ENCODE measurements at regions not wholly inside any gene's neighbourhood (a gene's known extent, or its start where the extent isn't known, plus 50 kb on each side); places are given as distances from the start of the nearest gene placed in this dataset.

DNA sequence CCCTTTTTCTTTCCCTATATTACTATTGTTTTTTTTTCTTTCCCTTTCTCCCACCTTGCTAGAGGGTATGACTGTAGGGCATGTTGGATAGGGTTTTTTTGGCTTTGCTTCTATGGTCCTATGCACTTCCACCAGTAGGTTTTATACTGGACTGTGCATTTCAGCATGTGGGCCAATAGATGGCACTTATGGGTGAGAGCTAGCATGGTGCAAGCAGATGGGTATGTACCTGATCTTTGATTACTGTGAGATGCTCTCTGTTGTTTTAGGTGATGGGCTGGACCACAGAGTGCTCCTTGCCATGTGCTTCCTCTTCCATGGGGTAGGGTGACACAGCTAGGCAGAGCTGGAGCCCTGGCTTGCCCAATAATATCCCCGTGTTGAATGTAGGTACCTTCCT lies 128.5 kb upstream of the CHD6 start:
- Histone ChIP-seq H3K4me3 (replicated peaks; ENCODE audit: insufficient read depth, low read length) (no peak overlapping the region), H3K27ac (replicated peaks) (no peak overlapping the region), H3K27me3 (ENCODE audit: insufficient read depth, poor library complexity, severe bottlenecking) (peaks cover 3% of the 10 kb centered on the region)
- TF ChIP-seq, protein P1, sequence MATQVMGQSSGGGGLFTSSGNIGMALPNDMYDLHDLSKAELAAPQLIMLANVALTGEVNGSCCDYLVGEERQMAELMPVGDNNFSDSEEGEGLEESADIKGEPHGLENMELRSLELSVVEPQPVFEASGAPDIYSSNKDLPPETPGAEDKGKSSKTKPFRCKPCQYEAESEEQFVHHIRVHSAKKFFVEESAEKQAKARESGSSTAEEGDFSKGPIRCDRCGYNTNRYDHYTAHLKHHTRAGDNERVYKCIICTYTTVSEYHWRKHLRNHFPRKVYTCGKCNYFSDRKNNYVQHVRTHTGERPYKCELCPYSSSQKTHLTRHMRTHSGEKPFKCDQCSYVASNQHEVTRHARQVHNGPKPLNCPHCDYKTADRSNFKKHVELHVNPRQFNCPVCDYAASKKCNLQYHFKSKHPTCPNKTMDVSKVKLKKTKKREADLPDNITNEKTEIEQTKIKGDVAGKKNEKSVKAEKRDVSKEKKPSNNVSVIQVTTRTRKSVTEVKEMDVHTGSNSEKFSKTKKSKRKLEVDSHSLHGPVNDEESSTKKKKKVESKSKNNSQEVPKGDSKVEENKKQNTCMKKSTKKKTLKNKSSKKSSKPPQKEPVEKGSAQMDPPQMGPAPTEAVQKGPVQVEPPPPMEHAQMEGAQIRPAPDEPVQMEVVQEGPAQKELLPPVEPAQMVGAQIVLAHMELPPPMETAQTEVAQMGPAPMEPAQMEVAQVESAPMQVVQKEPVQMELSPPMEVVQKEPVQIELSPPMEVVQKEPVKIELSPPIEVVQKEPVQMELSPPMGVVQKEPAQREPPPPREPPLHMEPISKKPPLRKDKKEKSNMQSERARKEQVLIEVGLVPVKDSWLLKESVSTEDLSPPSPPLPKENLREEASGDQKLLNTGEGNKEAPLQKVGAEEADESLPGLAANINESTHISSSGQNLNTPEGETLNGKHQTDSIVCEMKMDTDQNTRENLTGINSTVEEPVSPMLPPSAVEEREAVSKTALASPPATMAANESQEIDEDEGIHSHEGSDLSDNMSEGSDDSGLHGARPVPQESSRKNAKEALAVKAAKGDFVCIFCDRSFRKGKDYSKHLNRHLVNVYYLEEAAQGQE (IDR thresholded peaks at IDR 0.05; ENCODE audit: insufficient replicate concordance, low read depth): no peak
- TF ChIP-seq GABPA (IDR thresholded peaks at IDR 0.05; ENCODE audit: low read depth): no peak
- TF ChIP-seq, protein P2, sequence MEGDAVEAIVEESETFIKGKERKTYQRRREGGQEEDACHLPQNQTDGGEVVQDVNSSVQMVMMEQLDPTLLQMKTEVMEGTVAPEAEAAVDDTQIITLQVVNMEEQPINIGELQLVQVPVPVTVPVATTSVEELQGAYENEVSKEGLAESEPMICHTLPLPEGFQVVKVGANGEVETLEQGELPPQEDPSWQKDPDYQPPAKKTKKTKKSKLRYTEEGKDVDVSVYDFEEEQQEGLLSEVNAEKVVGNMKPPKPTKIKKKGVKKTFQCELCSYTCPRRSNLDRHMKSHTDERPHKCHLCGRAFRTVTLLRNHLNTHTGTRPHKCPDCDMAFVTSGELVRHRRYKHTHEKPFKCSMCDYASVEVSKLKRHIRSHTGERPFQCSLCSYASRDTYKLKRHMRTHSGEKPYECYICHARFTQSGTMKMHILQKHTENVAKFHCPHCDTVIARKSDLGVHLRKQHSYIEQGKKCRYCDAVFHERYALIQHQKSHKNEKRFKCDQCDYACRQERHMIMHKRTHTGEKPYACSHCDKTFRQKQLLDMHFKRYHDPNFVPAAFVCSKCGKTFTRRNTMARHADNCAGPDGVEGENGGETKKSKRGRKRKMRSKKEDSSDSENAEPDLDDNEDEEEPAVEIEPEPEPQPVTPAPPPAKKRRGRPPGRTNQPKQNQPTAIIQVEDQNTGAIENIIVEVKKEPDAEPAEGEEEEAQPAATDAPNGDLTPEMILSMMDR (IDR thresholded peaks at IDR 0.05; ENCODE audit: insufficient read depth, low read length): no peak
- TF ChIP-seq SPI1 (IDR thresholded peaks at IDR 0.05; ENCODE audit: borderline replicate concordance, low read depth): no peak
- no peak for TF ChIP-seq POLR2AphosphoS5 (IDR thresholded peaks at IDR 0.05; ENCODE audit: low read depth)
- no peak for DNase-seq (ENCODE audit: low read depth in 1 of 2, low spot score in 1 of 2)

DNA sequence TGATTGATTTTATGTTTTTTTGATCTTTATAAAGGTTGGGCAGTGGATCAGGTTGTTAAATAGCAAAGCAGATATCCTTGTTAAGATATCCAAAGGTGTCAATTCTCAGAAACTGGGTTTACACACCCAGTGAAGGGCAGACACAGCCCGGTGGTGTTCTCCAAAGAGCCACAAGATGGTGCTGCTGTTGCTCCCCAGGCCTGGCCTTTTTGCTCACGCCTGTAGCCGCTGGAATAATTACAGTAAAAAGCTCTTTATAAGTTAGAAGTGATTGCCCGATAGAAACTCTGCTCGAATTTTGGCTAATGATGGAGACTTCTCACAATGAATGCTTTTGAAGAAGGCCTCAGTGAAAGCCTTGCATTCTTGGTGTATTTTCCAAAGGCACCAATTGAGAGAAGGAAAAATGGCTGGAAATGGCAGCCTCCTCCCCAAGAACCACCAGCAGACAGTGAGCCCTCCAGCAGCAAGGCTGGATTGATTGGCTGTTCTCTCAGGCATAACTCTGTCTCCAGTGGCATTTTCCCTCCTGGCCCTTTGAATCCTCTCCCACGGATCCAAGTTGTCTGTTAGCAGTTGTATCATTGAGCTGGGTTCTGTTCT lies 120.5 kb upstream of the CHD6 start:
- peak; percentile 10 to 49 for DNase-seq (ENCODE audit: low read depth in 1 of 2, low spot score in 1 of 2)

DNA sequence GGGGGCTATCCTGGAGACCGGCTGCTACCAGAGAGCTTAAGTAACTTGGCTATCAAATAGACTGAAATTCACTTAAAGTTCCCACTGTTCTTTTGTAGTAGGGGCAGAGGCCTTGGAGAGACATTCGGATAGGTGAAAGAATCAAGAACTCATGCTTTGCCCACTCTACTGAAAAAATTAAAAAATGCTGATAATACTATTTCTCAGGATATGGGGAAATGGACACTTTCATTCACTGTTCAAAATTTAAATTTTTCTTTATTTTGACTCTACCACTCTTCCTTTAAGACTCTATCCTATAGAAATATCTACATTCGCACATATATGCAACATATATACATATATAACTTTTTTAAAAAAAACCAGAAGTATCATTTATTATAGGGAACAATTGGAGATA lies 117.8 kb upstream of the CHD6 start:
- TF ChIP-seq SPI1 (IDR thresholded peaks at IDR 0.05; ENCODE audit: borderline replicate concordance, low read depth) (no peak), POLR2AphosphoS5 (IDR thresholded peaks at IDR 0.05; ENCODE audit: low read depth) (no peak), GABPA (IDR thresholded peaks at IDR 0.05; ENCODE audit: low read depth) (no peak)
- TF ChIP-seq, protein P1 (IDR thresholded peaks at IDR 0.05; ENCODE audit: insufficient replicate concordance, low read depth): no peak
- TF ChIP-seq, protein P2 (IDR thresholded peaks at IDR 0.05; ENCODE audit: insufficient read depth, low read length): no peak
- Histone ChIP-seq H3K4me3 (replicated peaks; ENCODE audit: insufficient read depth, low read length) (no peak overlapping the region), H3K27me3 (ENCODE audit: insufficient read depth, poor library complexity, severe bottlenecking) (no peaks in the 10 kb centered on the region), H3K27ac (replicated peaks) (no peak overlapping the region)
- no peak for DNase-seq (ENCODE audit: low read depth in 1 of 2, low spot score in 1 of 2)

More for the DNA sequence above, 120.5 kb upstream of the CHD6 start:
- Histone ChIP-seq H3K27ac (replicated peaks) (no peak overlapping the region), H3K4me3 (replicated peaks; ENCODE audit: insufficient read depth, low read length) (no peak overlapping the region), H3K27me3 (ENCODE audit: insufficient read depth, poor library complexity, severe bottlenecking) (no peaks in the 10 kb centered on the region)
- TF ChIP-seq, protein P2 (IDR thresholded peaks at IDR 0.05; ENCODE audit: insufficient read depth, low read length): peak; percentile 70
- TF ChIP-seq, protein P1 (IDR thresholded peaks at IDR 0.05; ENCODE audit: insufficient replicate concordance, low read depth): no peak
- no peak for TF ChIP-seq GABPA (IDR thresholded peaks at IDR 0.05; ENCODE audit: low read depth)

All from HL-60 (cell line).